Ascending aorta (tissue), 2 donors: ENCODE measurements at regions not wholly inside any gene's neighbourhood (a gene's known extent, or its start where the extent isn't known, plus 50 kb on each side); places are given as distances from the start of the nearest gene placed in this dataset.

ENCODE experiments used
- DNase-seq, 2 donors: peaks; one replicate each; pipeline ENCODE4 v3.0.0-alpha.2; 2019; ENCODE audit warnings: low spot score in 2 of 2
- H3K27ac ChIP-seq, 2 donors: fragments of 200-600 bp; sonication (generic); one replicate each; pipeline ENCODE4 v1.5.1; 2016 to 2017; ENCODE audit warnings: mild to moderate bottlenecking in 1 of 2
- H3K27me3 ChIP-seq: fragments of 200-600 bp; sonication (generic); one replicate; pipeline ENCODE4 v1.5.1; 2017
- H3K36me3 ChIP-seq, 2 donors: fragments of 200-600 bp; sonication (generic); one replicate each; pipeline ENCODE4 v1.5.1; 2016
- H3K4me1 ChIP-seq, 2 donors: fragments of 200-600 bp; sonication (generic); one replicate each; pipeline ENCODE4 v1.5.1; 2016 to 2017; ENCODE audit warnings: mild to moderate bottlenecking in 1 of 2
- H3K4me3 ChIP-seq, 2 donors: fragments of 200-600 bp; sonication (generic); one replicate each; pipeline ENCODE4 v1.5.1; 2016 to 2017; ENCODE audit warnings: mild to moderate bottlenecking in 1 of 2
- H3K9me3 ChIP-seq, 2 donors: fragments of 200-600 bp; sonication (generic); one replicate each; pipeline ENCODE4 v1.5.1; 2016
- intact Hi-C: fragments of 100-400 bp; cut with DNase I; formaldehyde crosslinking; loops from one replicate; pipeline ENCODE4 v1.15.1; 2023
- TF ChIP-seq, protein P1 (sequence below), 3 experiments: fragments of 200-600 bp in 2 of 3; fragments of 450-650 bp in 1 of 3; sonication (generic) in 2 of 3; IDR thresholded peaks; one replicate each; pipeline ENCODE4 v1.5.1; 2016 to 2019; ENCODE audit warnings: antibody characterized with exemption in 3 of 3, mild to moderate bottlenecking in 1 of 3, moderate library complexity in 1 of 3

- no peak for DNase-seq
These were observed 151.7 kb upstream of the PPP2R2D start for GRCh38 chr10:131748831-131749766.

GRCh38 chr10:131749767-131750142 is 151.1 kb upstream of the PPP2R2D start:
- Histone ChIP-seq H3K27me3 (no peaks in the 10 kb centered on the region), H3K27ac (no peak overlapping the region), H3K4me3 (no peak overlapping the region), H3K36me3 (no peaks in the 10 kb centered on the region), H3K9me3 (no peaks in the 10 kb centered on the region), H3K4me1 (no peaks in the 10 kb centered on the region)
- TF ChIP-seq, protein P1, sequence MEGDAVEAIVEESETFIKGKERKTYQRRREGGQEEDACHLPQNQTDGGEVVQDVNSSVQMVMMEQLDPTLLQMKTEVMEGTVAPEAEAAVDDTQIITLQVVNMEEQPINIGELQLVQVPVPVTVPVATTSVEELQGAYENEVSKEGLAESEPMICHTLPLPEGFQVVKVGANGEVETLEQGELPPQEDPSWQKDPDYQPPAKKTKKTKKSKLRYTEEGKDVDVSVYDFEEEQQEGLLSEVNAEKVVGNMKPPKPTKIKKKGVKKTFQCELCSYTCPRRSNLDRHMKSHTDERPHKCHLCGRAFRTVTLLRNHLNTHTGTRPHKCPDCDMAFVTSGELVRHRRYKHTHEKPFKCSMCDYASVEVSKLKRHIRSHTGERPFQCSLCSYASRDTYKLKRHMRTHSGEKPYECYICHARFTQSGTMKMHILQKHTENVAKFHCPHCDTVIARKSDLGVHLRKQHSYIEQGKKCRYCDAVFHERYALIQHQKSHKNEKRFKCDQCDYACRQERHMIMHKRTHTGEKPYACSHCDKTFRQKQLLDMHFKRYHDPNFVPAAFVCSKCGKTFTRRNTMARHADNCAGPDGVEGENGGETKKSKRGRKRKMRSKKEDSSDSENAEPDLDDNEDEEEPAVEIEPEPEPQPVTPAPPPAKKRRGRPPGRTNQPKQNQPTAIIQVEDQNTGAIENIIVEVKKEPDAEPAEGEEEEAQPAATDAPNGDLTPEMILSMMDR (IDR thresholded peaks at IDR 0.05) = no peak
- intact Hi-C loops = no loop called here
- DNase-seq = no peak

More at GRCh38 chr10:131748831-131749766, 151.7 kb upstream of the PPP2R2D start:
- Histone ChIP-seq H3K9me3 (no peaks in the 10 kb centered on the region), H3K4me1 (no peaks in the 10 kb centered on the region), H3K36me3 (no peaks in the 10 kb centered on the region), H3K27me3 (no peaks in the 10 kb centered on the region), H3K4me3 (no peak overlapping the region), H3K27ac (no peak overlapping the region)
- TF ChIP-seq, protein P1 (IDR thresholded peaks at IDR 0.05) = no peak
- intact Hi-C loops = no loop called here

DNA sequence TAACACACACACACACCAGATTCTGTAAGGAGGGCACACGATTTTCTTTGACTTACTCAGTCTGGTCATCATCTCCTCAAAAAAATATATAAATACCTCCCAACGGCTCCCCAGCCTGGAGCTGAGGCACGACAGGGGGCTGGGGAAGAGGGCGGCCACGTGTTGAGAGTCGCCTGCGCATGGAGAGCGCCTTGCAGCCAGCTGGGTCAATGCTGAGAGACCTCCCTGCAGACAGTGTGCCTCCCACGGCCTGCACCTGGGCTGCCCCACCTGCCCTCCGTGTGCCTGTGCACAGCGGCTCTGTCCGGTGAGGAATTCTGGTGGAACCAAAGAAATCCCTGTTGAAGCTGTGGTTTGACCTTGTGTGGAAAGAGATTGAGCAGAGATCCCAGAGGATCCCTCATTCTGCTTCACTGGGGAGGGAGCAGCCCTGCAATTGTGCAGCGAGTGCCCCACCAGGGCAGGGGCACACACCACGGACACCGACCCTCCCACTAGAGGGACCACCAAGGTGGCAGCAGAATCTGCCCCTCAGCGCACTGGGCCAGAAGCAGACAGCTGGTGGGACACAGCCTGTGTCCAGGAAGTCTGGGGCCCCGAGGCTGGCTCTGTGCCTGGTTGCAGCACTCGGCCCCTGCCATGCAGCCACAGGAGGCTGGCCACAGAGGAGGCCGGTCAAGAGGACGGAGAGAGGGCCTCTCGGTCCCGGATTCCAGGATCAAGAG is 150.5 kb upstream of the PPP2R2D start:
- Histone ChIP-seq H3K4me3 (no peak overlapping the region), H3K36me3 (no peaks in the 10 kb centered on the region), H3K4me1 (no peaks in the 10 kb centered on the region), H3K9me3 (no peaks in the 10 kb centered on the region), H3K27ac (no peak overlapping the region), H3K27me3 (no peaks in the 10 kb centered on the region)
- intact Hi-C loops = no loop called here
- no peak for DNase-seq
- TF ChIP-seq, protein P1 (IDR thresholded peaks at IDR 0.05) = no peak

GRCh38 chr10:131750973-131751826 is 149.6 kb upstream of the PPP2R2D start:
- no peak for DNase-seq
- no peaks in the 10 kb centered on the region for H3K27me3 ChIP-seq

More at GRCh38 chr10:131750973-131751826, 149.6 kb upstream of the PPP2R2D start:
- Histone ChIP-seq H3K9me3 (no peaks in the 10 kb centered on the region), H3K4me1 (no peaks in the 10 kb centered on the region), H3K27ac (no peak overlapping the region), H3K4me3 (no peak overlapping the region), H3K36me3 (no peaks in the 10 kb centered on the region)
- TF ChIP-seq, protein P1 (IDR thresholded peaks at IDR 0.05) = no peak
- intact Hi-C loops = no loop called here
